Stomach (tissue), 4 donors: ENCODE measurements at regions not wholly inside any gene's neighbourhood (a gene's known extent, or its start where the extent isn't known, plus 50 kb on each side); places are given as distances from the start of the nearest gene placed in this dataset.

ENCODE experiments used
- EP300 ChIP-seq: sonication (generic); formaldehyde crosslinking; IDR thresholded peaks from one replicate; pipeline ENCODE4 v1.6.1; 2017; ENCODE audit warnings: antibody characterized with exemption
- POLR2A ChIP-seq, 4 donors: fragments of 450-650 bp; IDR thresholded peaks; one replicate each; pipeline ENCODE4 v1.6.1; 2016; ENCODE audit warnings: antibody characterized with exemption in 4 of 4, control low read depth in 2 of 4, mild to moderate bottlenecking in 1 of 4, moderate library complexity in 1 of 4

DNA sequence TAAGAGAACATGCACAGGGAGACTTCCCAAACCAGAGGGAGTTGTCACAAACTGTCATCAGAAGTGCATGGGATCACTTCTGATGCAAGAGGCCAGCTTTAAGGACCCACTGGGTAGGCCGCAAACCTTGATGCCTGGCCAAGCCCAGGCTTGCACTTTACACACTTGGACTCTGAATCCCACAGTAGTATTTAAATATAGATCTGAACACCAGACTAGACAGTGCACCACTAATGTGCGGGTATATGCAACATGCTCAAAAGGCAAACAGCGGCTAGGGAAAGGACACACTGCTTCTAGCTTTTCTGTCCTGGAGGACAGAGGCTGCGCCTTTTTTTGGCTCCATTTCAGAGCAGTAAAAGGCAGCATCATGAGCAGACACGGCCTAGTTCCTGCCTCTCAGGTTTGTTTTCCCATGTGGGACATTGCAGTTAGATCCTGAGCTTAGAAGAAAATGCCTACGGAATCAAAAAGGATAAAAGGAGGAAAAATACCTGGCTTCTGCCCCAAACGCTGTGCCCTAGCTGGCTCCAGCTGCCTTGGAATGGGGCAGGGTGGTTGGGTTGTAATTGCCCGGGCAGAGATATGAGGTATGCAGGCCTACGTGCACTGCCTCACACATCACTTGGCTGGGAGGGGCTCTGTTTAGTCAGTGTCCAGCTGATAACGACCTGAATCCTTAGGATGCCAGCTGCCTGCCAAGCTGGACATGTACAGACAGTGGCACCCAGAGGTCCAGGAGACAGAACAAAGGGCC lies 84.5 kb upstream of the EGLN3 start:
- TF ChIP-seq POLR2A (IDR thresholded peaks at IDR 0.05) (no peak), EP300 (no peak)
